ENCODE measurements at regions not wholly inside any gene's neighbourhood (a gene's known extent, or its start where the extent isn't known, plus 50 kb on each side); places are given as distances from the start of the nearest gene placed in this dataset.

- TF ChIP-seq CHD7 (IDR thresholded peaks at IDR 0.05; ENCODE audit: insufficient replicate concordance, low read length) = no peak
- no peak for TF ChIP-seq BACH1 (IDR thresholded peaks at IDR 0.05; ENCODE audit: low read length)
- TF ChIP-seq NRF1 (IDR thresholded peaks at IDR 0.05; ENCODE audit: low read depth, low read length) = no peak
- no peak for TF ChIP-seq TAF1 (IDR thresholded peaks at IDR 0.05; ENCODE audit: low read depth, low read length)
- no peak for TF ChIP-seq JUND (IDR thresholded peaks at IDR 0.05; ENCODE audit: low read length)
- TF ChIP-seq KDM5A (IDR thresholded peaks at IDR 0.05; ENCODE audit: low read length) = no peak
- no peak for TF ChIP-seq EGR1 (IDR thresholded peaks at IDR 0.05; ENCODE audit: borderline replicate concordance, low read depth, low read length)
- TF ChIP-seq KDM4A (IDR thresholded peaks at IDR 0.05; ENCODE audit: low read depth, low read length, severe bottlenecking) = no peak
- TF ChIP-seq SAP30 (IDR thresholded peaks at IDR 0.05; ENCODE audit: insufficient read depth, insufficient replicate concordance, low read length) = no peak
These were observed 1202.6 kb downstream of the EPHA7 start (continued) for GRCh38 chr6:92216717-92217116.

Measured in H1 (cell line).